Mesenchymal stem cell (in vitro differentiated cells and primary cell): ENCODE measurements at regions not wholly inside any gene's neighbourhood (a gene's known extent, or its start where the extent isn't known, plus 50 kb on each side); places are given as distances from the start of the nearest gene placed in this dataset.

Source experiments
- DNase-seq: peaks from one replicate; pipeline ENCODE4 v3.0.0-alpha.2; 2013
- H2AFZ ChIP-seq: one replicate; pipeline ENCODE4 v1.6.1; 2013; ENCODE audit warnings: low read depth, mild to moderate bottlenecking, control low read depth, inconsistent platforms, low read length, moderate library complexity
- H2AK5ac ChIP-seq: 2 replicates; pipeline ENCODE4 v1.6.1; 2013; ENCODE audit warnings: low read length, moderate library complexity, mild to moderate bottlenecking, inconsistent platforms; ENCODE audit not compliant: severe bottlenecking
- H2BK120ac ChIP-seq: one replicate; pipeline ENCODE4 v1.6.1; 2013; ENCODE audit warnings: low read depth, mild to moderate bottlenecking, inconsistent platforms, low read length, moderate library complexity
- H2BK12ac ChIP-seq, 2 experiments: one replicate each; pipeline ENCODE4 v1.6.1; 2013; ENCODE audit warnings: inconsistent platforms in 2 of 2, low read length in 2 of 2, mild to moderate bottlenecking in 2 of 2, moderate library complexity in 2 of 2, control low read depth in 1 of 2
- H2BK15ac ChIP-seq: one replicate; pipeline ENCODE4 v1.6.1; 2013; ENCODE audit warnings: mild to moderate bottlenecking, low read depth, inconsistent platforms; ENCODE audit not compliant: poor library complexity, severe bottlenecking
- H2BK5ac ChIP-seq: 2 replicates; pipeline ENCODE4 v1.6.1; 2013; ENCODE audit warnings: low read depth, mild to moderate bottlenecking, low read length, control low read depth, inconsistent platforms; ENCODE audit not compliant: poor library complexity, severe bottlenecking
- H3K14ac ChIP-seq, 2 experiments: one replicate each; pipeline ENCODE4 v1.6.1; 2013; ENCODE audit warnings: inconsistent platforms in 2 of 2, low read length in 2 of 2, control low read depth in 1 of 2, mild to moderate bottlenecking in 1 of 2, moderate library complexity in 1 of 2
- H3K18ac ChIP-seq, 2 experiments: one replicate each; pipeline ENCODE4 v1.6.1; 2013; ENCODE audit warnings: inconsistent platforms in 2 of 2, low read length in 2 of 2, control low read depth in 1 of 2, low read depth in 1 of 2, mild to moderate bottlenecking in 1 of 2
- H3K23ac ChIP-seq, 2 experiments: one replicate each; pipeline ENCODE4 v1.6.1; 2013; ENCODE audit warnings: inconsistent platforms in 2 of 2, low read length in 2 of 2, mild to moderate bottlenecking in 2 of 2, moderate library complexity in 2 of 2, control low read depth in 1 of 2
- H3K27ac ChIP-seq: 2 replicates; pipeline ENCODE4 v1.5.1; 2013; ENCODE audit warnings: mild to moderate bottlenecking, moderate library complexity, low read length, control low read depth, inconsistent platforms; ENCODE audit not compliant: poor library complexity, severe bottlenecking
- H3K27me3 ChIP-seq, 2 experiments: 2 replicates each; pipeline versions ENCODE4 v1.6.1 to v1.7.0; 2013; ENCODE audit warnings: low read length in 2 of 2, mild to moderate bottlenecking in 2 of 2, moderate library complexity in 2 of 2, control low read depth in 1 of 2, inconsistent platforms in 1 of 2; ENCODE audit not compliant: control insufficient read depth in 1 of 2, insufficient read depth in 1 of 2
- H3K36me3 ChIP-seq, 2 experiments: 2 replicates each; pipeline versions ENCODE4 v1.6.1 to v1.7.0; 2013; ENCODE audit warnings: low read length in 2 of 2, control low read depth in 1 of 2, inconsistent platforms in 1 of 2, low read depth in 1 of 2, mild to moderate bottlenecking in 1 of 2; ENCODE audit not compliant: insufficient read depth in 2 of 2, control insufficient read depth in 1 of 2
- H3K4ac ChIP-seq, 2 experiments: one replicate each; pipeline ENCODE4 v1.6.1; 2013; ENCODE audit warnings: inconsistent platforms in 2 of 2, low read length in 2 of 2, mild to moderate bottlenecking in 2 of 2, moderate library complexity in 2 of 2, control low read depth in 1 of 2, low read depth in 1 of 2
- H3K4me1 ChIP-seq: 2 replicates; pipeline ENCODE4 v1.6.1; 2013; ENCODE audit warnings: low read depth, low read length, control low read depth; ENCODE audit not compliant: control insufficient read depth, insufficient read depth
- H3K4me2 ChIP-seq: 2 replicates; pipeline ENCODE4 v1.6.1; 2013; ENCODE audit warnings: low read length, mild to moderate bottlenecking, inconsistent platforms; ENCODE audit not compliant: poor library complexity, severe bottlenecking
- H3K4me3 ChIP-seq, 2 experiments: 2 replicates each; pipeline versions ENCODE4 v1.5.1 to v1.7.0; 2013; ENCODE audit warnings: low read length in 2 of 2, mild to moderate bottlenecking in 2 of 2, control low read depth in 1 of 2, low read depth in 1 of 2; ENCODE audit not compliant: insufficient read depth in 1 of 2
- H3K79me1 ChIP-seq: replicated peaks from 2 replicates; pipeline ENCODE4 v1.6.1; 2013; ENCODE audit warnings: mild to moderate bottlenecking, control low read depth, low read length, inconsistent platforms; ENCODE audit not compliant: poor library complexity, severe bottlenecking
- H3K9ac ChIP-seq: 2 replicates; pipeline ENCODE4 v1.7.0; 2013; ENCODE audit warnings: mild to moderate bottlenecking, low read length, moderate library complexity
- H3K9me3 ChIP-seq: 2 replicates; pipeline ENCODE4 v1.7.0; 2013; ENCODE audit warnings: mild to moderate bottlenecking, low read length; ENCODE audit not compliant: control insufficient read depth
- H4K8ac ChIP-seq: one replicate; pipeline ENCODE4 v1.6.1; 2013; ENCODE audit warnings: inconsistent platforms, mild to moderate bottlenecking, low read length, moderate library complexity
- H4K91ac ChIP-seq: one replicate; pipeline ENCODE4 v1.6.1; 2013; ENCODE audit warnings: mild to moderate bottlenecking, low read length, inconsistent platforms
- WGBS: methylation state at CpG from one replicate; pipeline ENCODE4 v1.1.7; 2013; ENCODE audit warnings: mixed read lengths; 5-methylcytosine and 5-hydroxymethylcytosine counted together

- no peak overlapping the region for H2AK5ac ChIP-seq
- no peaks in the 10 kb centered on the region for H3K79me1 ChIP-seq
- H2BK15ac ChIP-seq, result no peak overlapping the region
- no peak overlapping the region for H4K91ac ChIP-seq
- H3K9ac ChIP-seq, result no peak overlapping the region
- H4K8ac ChIP-seq, result no peak overlapping the region
- H3K9me3 ChIP-seq, result no peaks in the 10 kb centered on the region
- H2AFZ ChIP-seq, result no peak overlapping the region
- H3K14ac ChIP-seq, result no peak overlapping the region
- no peak overlapping the region for H2BK120ac ChIP-seq
- H3K4me2 ChIP-seq, result no peak overlapping the region
- H3K18ac ChIP-seq, result no peak overlapping the region
- no peaks in the 10 kb centered on the region for H3K36me3 ChIP-seq
- DNase-seq, result no peak
- H3K27ac ChIP-seq, result no peak overlapping the region
- no peaks in the 10 kb centered on the region for H3K27me3 ChIP-seq
- no peak overlapping the region for H2BK12ac ChIP-seq
- no peak overlapping the region for H3K23ac ChIP-seq
- H3K4me3 ChIP-seq, result no peak overlapping the region
- no CpG with 5 or more reads among the region's 1 CpG for WGBS
- peaks cover 5% of the 10 kb centered on the region for H3K4me1 ChIP-seq
- no peak overlapping the region for H3K4ac ChIP-seq
- no peak overlapping the region for H2BK5ac ChIP-seq
Measured at GRCh38 chr13:31963631-31964030, 67.9 kb upstream of the FRY start.

- H3K4ac ChIP-seq, result no peak overlapping the region
- H3K9me3 ChIP-seq, result no peaks in the 10 kb centered on the region
- H2AK5ac ChIP-seq, result peak overlapping the region; percentile 65
- H2BK15ac ChIP-seq, result no peak overlapping the region
- H2AFZ ChIP-seq, result no peak overlapping the region
- no peak overlapping the region for H3K4me3 ChIP-seq
- H3K14ac ChIP-seq, result no peak overlapping the region
- no peak overlapping the region for H4K91ac ChIP-seq
- no peak overlapping the region for H3K27ac ChIP-seq
- no peak overlapping the region for H3K4me2 ChIP-seq
- 70% methylated on average over 2 of the region's 2 CpGs for WGBS
- H3K9ac ChIP-seq, result no peak overlapping the region
- H2BK120ac ChIP-seq, result no peak overlapping the region
- no peaks in the 10 kb centered on the region for H3K36me3 ChIP-seq
- no peak overlapping the region for H3K23ac ChIP-seq
- DNase-seq, result no peak
- no peak overlapping the region for H2BK12ac ChIP-seq
- H3K79me1 ChIP-seq, result no peaks in the 10 kb centered on the region
- H3K18ac ChIP-seq, result no peak overlapping the region
- H2BK5ac ChIP-seq, result no peak overlapping the region
- peaks cover 5% of the 10 kb centered on the region for H3K4me1 ChIP-seq
- no peaks in the 10 kb centered on the region for H3K27me3 ChIP-seq
- H4K8ac ChIP-seq, result no peak overlapping the region
Measured at GRCh38 chr13:31964168-31964567, 67.4 kb upstream of the FRY start.

GRCh38 chr13:31965361-31966066 is 66.1 kb upstream of the FRY start:
- H3K9me3 ChIP-seq, result no peaks in the 10 kb centered on the region
- no peaks in the 10 kb centered on the region for H3K79me1 ChIP-seq
- no peak overlapping the region for H2AK5ac ChIP-seq
- H2BK12ac ChIP-seq, result no peak overlapping the region
- H2BK120ac ChIP-seq, result no peak overlapping the region
- WGBS, result 5% methylated on average over 3 of the region's 3 CpGs
- H3K4ac ChIP-seq, result no peak overlapping the region
- peak overlapping the region; percentile 79 for H3K9ac ChIP-seq
- no peak overlapping the region for H3K18ac ChIP-seq
- H4K8ac ChIP-seq, result no peak overlapping the region
- no peaks in the 10 kb centered on the region for H3K27me3 ChIP-seq
- H3K4me3 ChIP-seq, result no peak overlapping the region
- peak; percentile 91 for DNase-seq
- no peak overlapping the region for H3K23ac ChIP-seq
- H4K91ac ChIP-seq, result no peak overlapping the region
- H2AFZ ChIP-seq, result no peak overlapping the region
- no peaks in the 10 kb centered on the region for H3K36me3 ChIP-seq
- H3K14ac ChIP-seq, result no peak overlapping the region
- H3K27ac ChIP-seq, result peak overlapping the region; percentile 85
- H2BK5ac ChIP-seq, result no peak overlapping the region
- peak overlapping the region; percentile 33 for H3K4me2 ChIP-seq
- peaks cover 5% of the 10 kb centered on the region for H3K4me1 ChIP-seq
- no peak overlapping the region for H2BK15ac ChIP-seq

- Histone ChIP-seq H2BK120ac (no peak overlapping the region), H3K4ac (no peak overlapping the region), H3K9ac (no peak overlapping the region), H2BK15ac (no peak overlapping the region), H3K4me3 (no peak overlapping the region), H3K14ac (no peak overlapping the region), H2AK5ac (no peak overlapping the region), H2BK5ac (no peak overlapping the region), H3K27ac (no peak overlapping the region), H3K36me3 (no peaks in the 10 kb centered on the region), H3K4me1 (peaks cover 8% of the 10 kb centered on the region), H3K4me2 (no peak overlapping the region), H3K79me1 (no peaks in the 10 kb centered on the region), H2AFZ (no peak overlapping the region), H4K8ac (no peak overlapping the region), H3K27me3 (no peaks in the 10 kb centered on the region), H3K23ac (no peak overlapping the region), H2BK12ac (no peak overlapping the region), H3K18ac (no peak overlapping the region), H4K91ac (no peak overlapping the region), H3K9me3 (no peaks in the 10 kb centered on the region)
- no peak for DNase-seq
- WGBS, result 69% methylated on average over 1 of the region's 1 CpG
Measured at GRCh38 chr13:31967155-31967554, 64.4 kb upstream of the FRY start.
